ENCODE measurements at regions not wholly inside any gene's neighbourhood (a gene's known extent, or its start where the extent isn't known, plus 50 kb on each side); places are given as distances from the start of the nearest gene placed in this dataset.

DNA sequence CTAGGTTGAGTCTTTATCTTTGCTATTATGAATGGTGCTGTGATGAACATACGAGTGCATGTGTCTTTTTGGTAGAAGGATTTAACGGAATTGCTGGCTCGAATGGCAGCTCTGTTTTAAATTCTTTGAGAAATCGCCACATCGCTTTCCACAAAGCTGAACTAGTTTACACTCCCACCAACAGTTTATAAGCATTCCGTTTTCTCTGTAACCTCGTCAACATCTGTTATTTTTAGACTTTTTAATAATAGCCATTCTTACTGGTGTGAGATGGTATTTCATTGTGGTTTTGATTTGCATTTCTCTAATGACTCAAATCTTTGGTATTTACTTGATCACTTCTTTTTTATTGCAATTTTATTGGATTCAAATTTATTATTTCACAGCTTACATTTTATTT is 117.4 kb upstream of the HDGFL1 start:
- no peak for TF ChIP-seq CTCF (IDR thresholded peaks at IDR 0.05)
- CTCF ChIA-PET: no interaction called here
- Mint-ChIP-seq H3K9me3 (peaks cover 4% of the 10 kb centered on the region), H3K4me3 (no peak overlapping the region), H3K4me1 (no peaks in the 10 kb centered on the region), H3K27me3 (no peaks in the 10 kb centered on the region), H3K36me3 (ENCODE audit: low read depth) (no peaks in the 10 kb centered on the region), H3K27ac (no peak overlapping the region)
- no peak for DNase-seq
- ATAC-seq (ENCODE audit: low read depth): no peak
- POLR2A ChIA-PET: no interaction called here
- intact Hi-C loops (cut with micrococcal nuclease): no loop called here

- no peaks in the 10 kb centered on the region for H3K27me3 Mint-ChIP-seq
- H3K4me1 Mint-ChIP-seq: no peaks in the 10 kb centered on the region
- no peak overlapping the region for H3K27ac Mint-ChIP-seq
- ChIA-PET POLR2A (no interaction called here), CTCF (no interaction called here)
- no peak for ATAC-seq (ENCODE audit: low read depth)
- intact Hi-C loops (cut with micrococcal nuclease): no loop called here
- peaks cover 4% of the 10 kb centered on the region for H3K9me3 Mint-ChIP-seq
- no peak for DNase-seq
- H3K4me3 Mint-ChIP-seq: no peak overlapping the region
- TF ChIP-seq CTCF (IDR thresholded peaks at IDR 0.05): no peak
- H3K36me3 Mint-ChIP-seq (ENCODE audit: low read depth): no peaks in the 10 kb centered on the region
Observed at GRCh38 chr6:22455378-22455777, 114.0 kb upstream of the HDGFL1 start.

- ATAC-seq (ENCODE audit: low read depth): no peak
- CTCF ChIA-PET: no interaction called here
Observed at GRCh38 chr6:22457996-22458395, 111.4 kb upstream of the HDGFL1 start.

GRCh38 chr6:22466665-22467245 is 102.6 kb upstream of the HDGFL1 start:
- no peak overlapping the region for H3K4me3 Mint-ChIP-seq
- no peaks in the 10 kb centered on the region for H3K36me3 Mint-ChIP-seq (ENCODE audit: low read depth)
- H3K4me1 Mint-ChIP-seq: no peaks in the 10 kb centered on the region
- POLR2A ChIA-PET: no interaction called here
- TF ChIP-seq CTCF (IDR thresholded peaks at IDR 0.05): no peak
- peaks cover 5% of the 10 kb centered on the region for H3K9me3 Mint-ChIP-seq
- CTCF ChIA-PET: no interaction called here
- no peak for DNase-seq
- H3K27me3 Mint-ChIP-seq: no peaks in the 10 kb centered on the region
- intact Hi-C loops (cut with micrococcal nuclease): no loop called here
- no peak overlapping the region for H3K27ac Mint-ChIP-seq
- no peak for ATAC-seq (ENCODE audit: low read depth)

More at GRCh38 chr6:22457996-22458395, 111.4 kb upstream of the HDGFL1 start:
- DNase-seq: no peak
- Mint-ChIP-seq H3K4me1 (no peaks in the 10 kb centered on the region), H3K27me3 (no peaks in the 10 kb centered on the region), H3K9me3 (peaks cover 4% of the 10 kb centered on the region), H3K36me3 (ENCODE audit: low read depth) (no peaks in the 10 kb centered on the region), H3K27ac (no peak overlapping the region), H3K4me3 (no peak overlapping the region)
- POLR2A ChIA-PET: no interaction called here
- intact Hi-C loops (cut with micrococcal nuclease): no loop called here
- TF ChIP-seq CTCF (IDR thresholded peaks at IDR 0.05): no peak

DNA sequence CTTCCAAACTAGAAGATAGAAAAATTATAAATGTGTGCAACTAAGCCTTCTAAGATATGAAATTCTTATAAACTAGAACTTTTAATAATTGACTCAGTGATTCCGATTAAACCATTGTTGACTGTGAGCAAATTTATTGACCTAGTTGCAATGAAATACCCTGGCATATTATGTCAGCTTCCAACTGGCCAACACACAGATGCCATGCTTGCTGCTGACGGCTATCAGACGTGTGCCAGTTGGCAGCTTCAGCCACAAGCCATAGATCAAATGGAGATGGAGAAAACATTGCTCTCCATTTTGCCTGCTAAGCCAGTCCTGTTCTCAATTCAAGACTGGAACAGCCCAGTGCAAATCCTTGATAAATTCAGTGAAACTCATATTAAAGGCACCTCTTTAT is 101.7 kb upstream of the HDGFL1 start:
- no peak overlapping the region for H3K4me3 Mint-ChIP-seq
- ChIA-PET CTCF (no interaction called here), POLR2A (no interaction called here)
- no peak for TF ChIP-seq CTCF (IDR thresholded peaks at IDR 0.05)
- H3K4me1 Mint-ChIP-seq: no peaks in the 10 kb centered on the region
- no peaks in the 10 kb centered on the region for H3K27me3 Mint-ChIP-seq
- intact Hi-C loops (cut with micrococcal nuclease): no loop called here
- DNase-seq (no peak), ATAC-seq (ENCODE audit: low read depth) (no peak)
- H3K27ac Mint-ChIP-seq: no peak overlapping the region
- H3K36me3 Mint-ChIP-seq (ENCODE audit: low read depth): no peaks in the 10 kb centered on the region
- H3K9me3 Mint-ChIP-seq: peaks cover 5% of the 10 kb centered on the region
